Hematopoietic multipotent progenitor cell treated with erythropoietin and hydrocortisone succinate and interleukin-3 and kit ligand, for 6 days (in vitro differentiated cells): ENCODE measurements at regions not wholly inside any gene's neighbourhood (a gene's known extent, or its start where the extent isn't known, plus 50 kb on each side); places are given as distances from the start of the nearest gene placed in this dataset.
"Not testable (repeated sequence)": the region's sequence is repeated elsewhere in the genome, so short reads cannot be mapped to it uniquely, and the experiment has no call there.

Experiments used
- DNase-seq: peaks from one replicate; pipeline ENCODE4 v3.0.0-alpha.2; 2015

DNA sequence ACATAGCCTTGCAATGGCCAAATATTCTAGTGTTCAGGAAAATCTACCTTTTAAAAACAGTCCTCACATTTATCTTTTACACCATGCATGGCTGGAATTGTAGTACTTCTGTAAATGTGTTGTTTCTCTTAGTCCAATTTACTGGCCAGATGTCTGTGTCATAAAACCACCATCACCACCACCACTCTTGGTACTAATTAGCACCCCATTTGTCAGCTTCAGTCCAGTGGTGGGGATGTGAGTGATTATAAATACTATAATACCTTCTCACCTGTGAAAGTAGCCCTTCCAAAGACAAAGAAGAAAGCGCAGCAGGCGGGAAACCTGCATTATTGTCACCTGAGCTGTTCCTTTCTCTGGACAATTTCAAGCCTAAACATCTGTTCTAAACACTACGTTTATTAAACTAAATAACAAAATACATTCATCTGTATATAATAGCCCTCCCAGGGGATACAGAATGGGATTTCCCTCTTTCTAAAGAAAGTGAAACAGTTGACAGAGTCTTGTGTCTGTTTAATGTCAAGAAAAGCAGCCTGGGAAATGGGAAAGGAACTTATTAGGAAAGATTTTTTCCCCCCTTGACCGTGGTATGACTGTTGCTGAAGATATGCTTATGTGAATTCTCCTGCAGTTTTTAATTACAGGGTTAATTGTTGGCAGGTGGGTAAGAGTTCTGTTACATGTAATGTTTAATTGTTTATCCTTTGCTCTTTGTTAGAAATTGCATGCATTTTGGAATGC lies 144.5 kb upstream of the NUDT12 start:
- no peak for DNase-seq

DNA sequence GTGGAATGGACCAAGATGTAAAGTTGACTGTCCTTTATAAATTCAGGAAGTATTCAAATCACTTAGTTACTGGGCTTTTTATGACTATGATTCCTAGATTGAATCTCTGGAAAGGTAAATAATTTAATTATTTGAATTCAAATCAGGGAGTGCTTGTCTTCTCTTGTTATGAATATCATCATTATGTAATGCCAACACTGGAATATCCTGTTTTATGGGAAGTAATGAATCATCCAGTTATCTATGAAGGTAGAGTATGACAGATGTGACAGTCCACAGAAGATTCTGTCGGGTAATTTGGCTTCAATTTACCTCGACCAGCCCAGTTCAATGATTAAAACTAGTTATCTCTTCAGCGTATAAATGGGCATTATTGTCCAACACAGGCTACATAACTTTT lies 141.0 kb upstream of the NUDT12 start:
- DNase-seq: no peak

DNA sequence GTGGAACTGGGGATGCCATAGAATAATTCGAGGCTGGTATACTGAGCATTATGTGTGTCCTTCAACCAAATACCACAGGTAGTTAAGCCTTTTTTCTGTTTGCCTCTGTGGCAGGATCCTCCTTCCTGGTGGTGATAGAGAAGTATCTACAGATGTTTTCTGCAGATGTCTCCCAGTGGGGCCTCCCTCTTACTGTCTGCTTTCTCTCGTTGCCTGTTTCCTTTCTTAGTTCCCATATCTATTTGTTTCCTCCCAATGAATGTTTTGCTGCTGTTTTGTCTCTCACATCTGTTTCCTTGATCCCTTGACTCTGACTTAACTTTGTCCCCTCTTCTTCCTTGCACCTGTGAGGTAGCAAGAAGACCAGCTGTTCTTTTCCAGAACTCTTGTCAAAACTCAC lies 130.9 kb upstream of the NUDT12 start:
- DNase-seq: no peak

DNA sequence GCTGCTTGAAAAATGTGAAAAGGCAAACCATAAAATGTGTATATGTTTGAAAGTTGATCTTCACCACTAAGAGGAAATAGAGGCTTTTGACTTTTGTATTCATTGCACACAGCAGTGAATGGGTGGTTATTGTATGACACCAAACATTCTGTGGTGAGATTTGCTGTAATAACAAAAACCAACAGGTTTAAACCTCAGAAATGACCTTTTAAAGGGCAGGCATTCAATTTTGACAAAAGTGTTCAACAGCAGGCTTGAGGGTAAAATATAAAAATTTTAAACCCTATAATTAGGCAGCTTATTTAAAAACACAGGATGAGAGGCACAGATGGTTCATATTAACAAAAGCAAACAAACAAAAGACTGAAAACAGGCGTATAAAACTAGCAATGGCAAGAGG lies 128.1 kb upstream of the NUDT12 start:
- DNase-seq: no peak

- DNase-seq: no peak
Observed at GRCh38 chr5:103679873-103680272, 117.3 kb upstream of the NUDT12 start.

DNA sequence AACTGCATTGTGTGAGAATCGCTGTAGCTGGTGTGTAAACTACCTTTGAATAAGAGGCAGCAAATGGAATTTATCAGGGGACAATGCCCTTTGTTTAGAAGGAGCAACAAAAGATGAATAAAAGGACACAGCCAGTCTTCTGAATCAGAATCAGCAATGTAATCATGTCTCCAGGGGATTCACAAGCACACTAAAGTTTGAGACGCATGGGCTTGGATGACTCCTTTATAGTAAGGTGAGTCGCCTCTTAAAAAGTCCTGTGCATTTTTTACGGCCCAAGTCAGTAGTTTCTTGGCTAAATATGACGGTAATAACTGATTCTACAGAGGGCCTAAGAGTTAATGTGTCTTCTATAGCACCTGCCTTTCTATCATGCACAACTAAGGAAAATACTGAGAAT lies 113.6 kb upstream of the NUDT12 start:
- DNase-seq: not testable (repeated sequence)

- no peak for DNase-seq
Observed at GRCh38 chr5:103674739-103675138, 112.2 kb upstream of the NUDT12 start.

- DNase-seq: no peak
Observed at GRCh38 chr5:103674251-103674650, 111.7 kb upstream of the NUDT12 start.

- no peak for DNase-seq
Observed at GRCh38 chr5:103669615-103670014, 107.0 kb upstream of the NUDT12 start.

DNA sequence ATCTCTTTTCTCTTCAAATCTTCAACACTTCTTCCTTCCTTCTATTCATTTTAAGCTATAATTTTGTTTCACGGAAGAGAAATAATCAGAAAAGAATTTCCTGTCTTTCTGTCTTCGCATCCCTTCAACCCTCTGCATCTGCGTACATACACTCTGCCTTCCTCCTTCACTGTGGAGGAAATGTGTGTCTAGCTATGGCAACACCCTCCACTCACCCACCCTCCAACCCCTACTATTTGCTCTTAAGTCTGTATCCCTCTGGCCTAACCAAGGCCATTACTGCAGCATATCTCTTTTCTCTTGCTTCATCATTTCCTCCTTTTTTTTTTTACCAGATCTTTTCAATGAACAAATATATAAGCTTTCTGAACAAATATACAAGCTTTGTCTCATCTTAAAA lies 105.7 kb upstream of the NUDT12 start:
- DNase-seq: no peak

DNA sequence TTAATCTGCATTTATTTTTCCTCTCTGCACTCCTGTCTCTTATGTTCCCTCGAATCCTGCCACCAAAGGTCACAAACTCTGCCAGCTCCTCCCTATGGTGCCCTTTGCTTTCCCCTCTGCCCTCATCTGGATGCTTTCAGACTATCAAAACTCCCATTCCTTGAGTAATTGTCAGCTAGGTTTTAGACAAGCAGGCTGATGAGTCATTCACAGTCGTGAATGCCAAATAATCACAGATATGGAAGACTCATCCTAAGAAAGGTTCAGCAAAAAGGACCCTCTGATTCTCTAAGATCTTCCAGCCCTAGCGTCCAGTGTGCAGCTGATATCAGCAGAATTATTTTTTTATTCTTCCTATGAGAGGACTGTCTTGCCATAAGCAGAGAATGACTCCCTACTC lies 104.5 kb upstream of the NUDT12 start:
- no peak for DNase-seq

DNA sequence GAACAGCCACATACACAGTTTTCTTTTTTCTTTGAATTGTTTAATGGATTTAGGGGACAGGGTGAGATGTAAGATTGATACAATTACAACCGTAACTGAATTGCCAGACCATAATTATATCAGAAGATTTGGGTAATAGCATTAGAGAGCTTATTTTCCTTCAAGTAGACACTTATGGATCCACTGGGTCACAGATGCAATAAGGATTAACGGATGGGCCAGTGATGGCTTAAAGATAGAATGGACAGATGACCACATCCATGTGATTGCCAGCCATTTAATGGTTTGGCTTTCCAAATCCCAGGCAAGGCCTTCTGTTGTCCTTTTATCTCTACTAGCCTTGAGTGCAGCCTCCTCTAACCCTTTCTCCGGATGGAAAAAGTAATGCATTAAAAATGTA lies 94.7 kb upstream of the NUDT12 start:
- DNase-seq: no peak

DNA sequence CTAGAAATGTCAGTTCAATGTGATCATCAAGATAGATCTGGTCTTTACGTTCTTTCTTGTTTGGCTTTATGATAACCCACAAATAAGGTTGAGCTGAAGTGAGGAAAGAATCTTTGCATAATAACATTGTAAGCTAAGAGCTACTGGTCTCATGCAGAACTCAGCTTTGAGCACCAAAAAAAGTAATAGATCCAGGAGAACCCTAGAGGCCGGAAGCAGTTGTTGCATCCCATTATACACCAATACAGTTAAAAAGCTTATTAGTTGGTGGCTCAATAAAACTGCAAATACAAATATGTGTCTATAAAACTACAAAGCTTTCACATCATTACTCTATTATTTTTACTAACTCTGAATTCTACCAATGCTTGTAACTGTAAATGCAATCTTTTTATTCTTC lies 85.5 kb upstream of the NUDT12 start:
- no peak for DNase-seq

DNA sequence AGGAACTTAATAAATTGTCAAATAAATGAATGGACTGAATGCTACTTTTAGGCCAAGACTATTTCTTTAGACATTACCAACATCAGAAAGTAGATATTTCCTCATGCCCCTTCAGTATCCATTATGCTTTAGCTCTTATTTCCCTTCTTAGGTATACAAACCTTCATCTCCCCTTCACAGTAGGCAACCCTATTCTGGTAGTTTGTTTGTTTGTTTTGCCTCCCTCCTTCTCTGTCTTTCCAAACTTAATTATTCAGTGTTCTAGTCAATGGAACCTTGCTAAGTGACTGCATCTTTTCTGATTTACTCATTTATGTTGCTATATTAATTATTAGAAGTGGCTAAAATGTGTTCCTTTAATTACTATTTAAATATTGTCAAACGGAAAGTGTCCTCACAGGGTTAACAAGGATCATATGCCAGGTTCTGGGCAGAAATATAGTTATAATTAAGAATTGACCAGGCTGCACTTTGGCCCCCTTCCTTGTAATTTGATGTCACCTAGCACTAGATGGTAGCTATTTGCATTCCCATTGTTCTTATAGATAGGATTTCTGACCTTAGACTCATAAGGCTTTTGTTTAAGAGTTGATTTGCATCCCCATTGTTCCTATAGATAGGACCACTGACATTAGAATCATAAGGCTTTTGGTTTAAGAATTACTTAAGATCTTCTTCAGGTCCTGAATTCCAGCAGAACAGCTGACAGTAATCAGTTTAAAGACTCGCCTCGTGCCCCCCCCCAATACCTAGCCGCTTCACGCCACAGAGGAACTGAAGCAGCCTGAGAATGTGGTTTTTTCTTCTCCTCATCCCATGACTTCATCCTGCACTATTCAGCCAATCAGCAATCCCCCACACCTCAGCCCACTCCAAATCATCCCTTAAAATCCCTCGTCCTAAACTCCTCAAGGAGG lies 84.4 kb upstream of the NUDT12 start:
- no peak for DNase-seq

GRCh38 chr5:103645816-103646215 lies 83.2 kb upstream of the NUDT12 start:
- no peak for DNase-seq

GRCh38 chr5:103638979-103639378 lies 76.4 kb upstream of the NUDT12 start:
- no peak for DNase-seq

DNA sequence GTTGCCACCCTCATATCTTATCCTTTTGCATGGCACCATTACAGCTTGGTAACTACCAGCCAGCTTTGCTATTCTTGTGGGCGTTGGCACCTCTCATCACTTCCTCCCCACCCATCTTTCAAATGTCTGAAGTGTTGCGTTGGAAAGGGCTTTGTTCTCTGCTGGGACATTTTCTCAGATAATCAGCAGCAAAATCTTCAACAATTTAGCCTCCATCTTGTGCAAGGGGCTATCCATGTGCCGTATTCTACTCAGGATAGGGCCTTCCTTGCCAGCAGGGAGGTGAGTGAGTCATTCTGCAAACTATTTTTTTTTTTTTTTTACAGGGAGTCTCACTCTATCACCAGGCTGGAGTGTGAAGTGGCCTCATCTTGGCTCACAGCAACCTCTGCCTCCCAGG lies 62.1 kb upstream of the NUDT12 start:
- DNase-seq: no peak

DNA sequence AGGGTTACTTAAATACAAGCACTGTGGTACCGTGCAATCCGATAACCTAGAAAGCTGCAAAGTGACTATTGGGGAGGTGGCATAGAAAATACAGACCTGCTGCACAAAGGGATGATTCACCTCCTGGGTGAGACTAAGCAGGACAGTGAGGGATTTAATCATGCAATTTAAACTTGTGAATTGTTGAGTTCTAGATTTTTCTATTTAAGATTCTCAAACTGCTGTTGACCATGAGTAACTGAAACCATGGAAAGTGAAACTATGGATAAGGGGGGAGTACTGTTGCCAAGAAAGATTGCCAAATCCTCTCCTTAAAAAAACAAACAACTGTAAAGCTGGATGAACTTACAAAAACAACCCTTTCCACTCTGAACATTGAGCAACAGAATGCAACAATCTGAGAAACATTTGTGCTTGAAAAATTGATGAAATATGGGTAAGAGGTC lies 61.5 kb upstream of the NUDT12 start:
- DNase-seq: no peak

GRCh38 chr5:103623425-103623824 lies 60.8 kb upstream of the NUDT12 start:
- DNase-seq: no peak

DNA sequence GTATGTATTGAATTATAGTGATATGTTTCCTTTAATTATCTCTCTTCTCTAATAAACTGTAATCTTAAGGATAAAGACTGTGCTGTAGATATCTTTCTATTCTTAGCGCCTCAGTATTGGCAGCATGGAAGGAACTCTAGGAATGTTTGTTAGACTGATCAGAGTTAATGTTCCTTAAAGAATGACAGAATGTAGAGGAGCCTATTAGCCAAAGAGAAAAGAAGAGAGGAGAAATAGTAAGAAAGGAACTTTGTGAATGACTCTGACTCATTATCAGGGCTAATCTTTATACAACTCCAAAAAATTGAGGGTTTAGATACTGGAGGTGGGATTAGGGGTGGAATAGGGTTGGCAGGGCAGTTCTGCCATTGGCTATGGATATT lies 59.0 kb upstream of the NUDT12 start:
- no peak for DNase-seq

DNA sequence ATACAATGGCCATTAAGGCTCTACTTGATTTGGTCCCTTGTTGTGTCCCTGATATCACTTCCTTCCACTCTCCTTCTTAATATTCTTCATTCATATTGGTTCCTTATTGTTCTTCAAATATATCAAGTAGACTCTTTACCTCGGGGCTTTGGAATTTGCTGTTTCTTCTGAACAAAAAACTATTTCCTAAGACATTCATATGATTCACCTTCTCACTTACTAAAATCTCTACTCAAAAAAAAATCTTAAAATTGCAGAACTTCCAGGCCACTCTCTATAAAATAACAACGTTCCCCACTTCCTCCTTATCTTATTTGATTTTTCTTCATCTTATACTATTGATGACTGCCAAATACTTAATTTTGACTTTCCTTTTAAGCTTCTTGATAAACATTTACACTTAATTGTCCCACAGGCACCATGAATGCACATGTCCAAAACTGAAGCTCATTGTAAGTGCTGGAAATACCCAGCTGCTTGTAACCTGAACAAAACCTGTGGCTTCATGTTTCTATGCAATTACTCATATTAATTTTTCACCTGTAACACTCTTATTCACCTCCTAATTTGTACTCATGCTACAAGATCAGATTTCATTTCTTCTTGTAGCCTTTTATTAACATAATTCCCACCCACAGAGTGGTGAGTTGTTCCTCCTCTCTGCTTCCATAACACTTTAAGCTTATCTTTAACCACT lies 58.4 kb upstream of the NUDT12 start:
- no peak for DNase-seq

GRCh38 chr5:103617913-103618312 lies 55.3 kb upstream of the NUDT12 start:
- no peak for DNase-seq

DNA sequence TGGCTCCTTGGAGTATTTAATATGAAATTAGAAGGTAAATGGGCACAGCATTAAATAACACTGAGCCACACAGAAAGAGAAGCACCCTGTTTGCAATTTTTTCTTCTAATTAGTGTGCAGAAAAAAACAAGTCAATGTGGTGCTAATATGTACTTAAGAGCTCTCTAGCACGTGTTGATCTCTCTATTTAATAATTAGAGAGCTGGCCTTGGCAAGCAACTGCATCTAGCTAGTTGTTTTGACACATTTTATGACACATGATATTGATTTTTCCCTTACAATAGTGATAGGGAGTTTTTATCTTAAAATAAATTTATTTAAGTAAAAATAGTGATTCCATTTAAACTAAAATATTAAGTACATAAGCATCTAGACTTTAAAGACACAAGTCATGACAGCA lies 54.5 kb upstream of the NUDT12 start:
- no peak for DNase-seq

DNA sequence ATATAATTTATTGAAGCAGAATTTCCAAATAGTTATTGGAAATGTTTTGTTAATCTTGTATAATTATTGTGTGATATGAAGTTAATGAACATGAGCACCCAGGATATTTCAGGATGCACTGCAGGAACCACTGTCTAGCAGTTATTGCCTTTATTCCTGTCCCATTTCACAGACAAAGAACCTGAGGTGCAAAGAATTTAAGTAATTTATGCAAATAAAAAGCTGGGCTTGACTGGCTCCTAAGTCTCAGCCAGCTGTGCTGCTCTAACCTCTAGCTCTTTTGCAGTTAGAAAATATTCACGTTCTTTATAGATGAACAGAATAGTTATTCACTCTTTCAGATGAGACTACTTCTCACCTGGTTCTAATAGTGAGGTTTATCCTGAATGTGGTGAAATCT lies 50.0 kb upstream of the NUDT12 start:
- DNase-seq: no peak
